Astrocyte (in vitro differentiated cells and primary cell): ENCODE measurements at regions not wholly inside any gene's neighbourhood (a gene's known extent, or its start where the extent isn't known, plus 50 kb on each side); places are given as distances from the start of the nearest gene placed in this dataset.

Source experiments
- DNase-seq: peaks from one replicate; pipeline ENCODE4 v3.0.0-alpha.2; 2010; ENCODE audit warnings: low read depth
- FAIRE-seq: peaks from 2 replicates; lab custom pipeline; 2011; peaks lifted over from hg19 to GRCh38; lab: Jason Lieb, UNC
- H2AFZ ChIP-seq: 2 replicates; pipeline ENCODE4 v1.6.0; 2012; ENCODE audit warnings: low read depth, low read length, inconsistent platforms
- H3K27ac ChIP-seq: 2 replicates; pipeline ENCODE4 v1.5.1; 2011; ENCODE audit warnings: low read depth, low read length, inconsistent platforms
- H3K27me3 ChIP-seq: 2 replicates; pipeline ENCODE4 v1.6.0; 2011; ENCODE audit warnings: low read length, inconsistent platforms; ENCODE audit not compliant: insufficient read depth
- H3K36me3 ChIP-seq: 2 replicates; pipeline ENCODE4 v1.5.1; 2011; ENCODE audit warnings: low read length, inconsistent platforms; ENCODE audit not compliant: insufficient read depth
- H3K4me1 ChIP-seq: 2 replicates; pipeline ENCODE4 v1.5.1; 2011; ENCODE audit warnings: low read length, inconsistent platforms; ENCODE audit not compliant: insufficient read depth
- H3K4me2 ChIP-seq: 2 replicates; pipeline ENCODE4 v1.6.0; 2012; ENCODE audit warnings: low read length, inconsistent platforms
- H3K4me3 ChIP-seq: 2 replicates; pipeline ENCODE4 v1.5.1; 2011; ENCODE audit warnings: low read depth, mild to moderate bottlenecking, low read length, inconsistent platforms; ENCODE audit not compliant: insufficient read depth
- H3K79me2 ChIP-seq: 2 replicates; pipeline ENCODE4 v1.6.0; 2012; ENCODE audit warnings: mild to moderate bottlenecking, low read length, inconsistent platforms; ENCODE audit not compliant: insufficient read depth
- H3K9ac ChIP-seq: 2 replicates; pipeline ENCODE4 v1.6.0; 2012; ENCODE audit warnings: mild to moderate bottlenecking, low read length, inconsistent platforms
- H3K9me3 ChIP-seq: 2 replicates; pipeline ENCODE4 v1.5.1; 2012; ENCODE audit warnings: low read depth, mild to moderate bottlenecking, low read length, inconsistent platforms; ENCODE audit not compliant: insufficient read depth
- H4K20me1 ChIP-seq: 2 replicates; pipeline ENCODE4 v1.6.0; 2012; ENCODE audit warnings: low read length, inconsistent platforms; ENCODE audit not compliant: insufficient read depth
- H3K27ac Mint-ChIP-seq: one replicate; pipeline ENCODE4 v1.8.0; 2021; ENCODE audit warnings: mild to moderate bottlenecking, mixed read lengths; ENCODE audit not compliant: unreplicated experiment
- H3K27me3 Mint-ChIP-seq: one replicate; pipeline ENCODE4 v1.8.0; 2021; ENCODE audit warnings: low read depth, mixed read lengths; ENCODE audit not compliant: unreplicated experiment
- H3K36me3 Mint-ChIP-seq: one replicate; pipeline ENCODE4 v1.8.0; 2021; ENCODE audit warnings: low read depth, mixed read lengths; ENCODE audit not compliant: unreplicated experiment
- H3K4me1 Mint-ChIP-seq: one replicate; pipeline ENCODE4 v1.8.0; 2021; ENCODE audit warnings: low read depth, mixed read lengths; ENCODE audit not compliant: unreplicated experiment
- H3K4me3 Mint-ChIP-seq: one replicate; pipeline ENCODE4 v1.8.0; 2021; ENCODE audit warnings: mild to moderate bottlenecking, moderate library complexity, mixed read lengths; ENCODE audit not compliant: unreplicated experiment
- H3K9me3 Mint-ChIP-seq: one replicate; pipeline ENCODE4 v1.8.0; 2021; ENCODE audit warnings: mild to moderate bottlenecking, mixed read lengths; ENCODE audit not compliant: unreplicated experiment
- CTCF ChIP-seq: IDR thresholded peaks from 2 replicates; pipeline ENCODE4 v1.5.1; 2011; ENCODE audit warnings: low read depth, mild to moderate bottlenecking, inconsistent platforms, low read length, moderate library complexity; ENCODE audit not compliant: insufficient read depth
- EZH2 ChIP-seq: IDR thresholded peaks from 2 replicates; pipeline ENCODE4 v1.6.1; 2012; ENCODE audit warnings: mild to moderate bottlenecking, low read length, inconsistent platforms; ENCODE audit not compliant: insufficient read depth

- Mint-ChIP-seq H3K4me1 (no peaks in the 10 kb centered on the region), H3K9me3 (no peaks in the 10 kb centered on the region), H3K27me3 (peaks cover 6% of the 10 kb centered on the region), H3K27ac (no peak overlapping the region), H3K4me3 (no peak overlapping the region), H3K36me3 (no peaks in the 10 kb centered on the region)
- no peak for FAIRE-seq
- H3K9ac ChIP-seq, result no peak overlapping the region
- H4K20me1 ChIP-seq, result no peaks in the 10 kb centered on the region
- no peaks in the 10 kb centered on the region for H3K4me1 ChIP-seq
- H3K4me2 ChIP-seq, result no peak overlapping the region
- no peak overlapping the region for H2AFZ ChIP-seq
- H3K27ac ChIP-seq, result no peak overlapping the region
- no peaks in the 10 kb centered on the region for H3K36me3 ChIP-seq
- TF ChIP-seq EZH2, result no peak
- no peak for TF ChIP-seq CTCF
- no peaks in the 10 kb centered on the region for H3K79me2 ChIP-seq
- DNase-seq, result no peak
- H3K4me3 ChIP-seq, result no peak overlapping the region
- H3K9me3 ChIP-seq, result peaks cover 4% of the 10 kb centered on the region
- no peaks in the 10 kb centered on the region for H3K27me3 ChIP-seq
Measured at GRCh38 chr20:19025430-19026120, 186.9 kb upstream of the SLC24A3 start.

DNA sequence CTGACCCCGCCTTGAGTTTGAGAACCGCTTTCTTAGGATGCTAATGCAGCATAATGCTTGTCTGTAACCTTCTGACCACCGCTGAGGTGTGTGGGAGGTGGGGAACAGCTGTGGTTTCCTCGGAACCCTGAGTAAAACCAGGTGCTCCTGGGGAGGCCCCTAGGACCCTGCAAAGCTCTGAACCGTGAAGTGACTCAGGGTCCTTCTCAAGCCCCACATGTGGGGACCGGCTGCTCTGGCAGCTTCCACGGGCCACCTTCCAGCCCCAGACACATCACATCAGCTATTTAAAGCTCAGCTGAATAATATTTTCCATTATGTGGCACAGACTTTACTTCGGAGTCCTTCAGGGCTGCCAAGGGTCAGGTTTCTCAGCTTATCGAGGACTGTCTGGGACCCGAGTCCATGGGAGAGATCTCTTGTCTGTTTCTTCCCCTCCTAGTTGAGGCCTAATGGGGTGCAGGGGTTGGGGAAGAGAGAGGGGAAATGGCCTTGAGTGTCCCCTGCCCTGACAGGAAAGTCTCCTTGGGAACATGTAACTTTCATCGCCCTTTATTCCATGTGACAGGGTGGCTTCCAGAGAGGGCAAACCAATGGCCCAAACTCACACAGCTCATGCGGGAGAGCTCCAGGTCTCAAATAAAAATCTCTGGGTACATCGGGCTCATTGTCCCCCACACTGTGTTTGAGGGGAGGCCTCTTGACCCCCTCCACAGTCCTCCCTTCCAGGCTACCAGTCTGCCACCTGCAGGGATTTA, 186.1 kb upstream of the SLC24A3 start:
- Mint-ChIP-seq H3K27me3 (peaks cover 6% of the 10 kb centered on the region), H3K4me1 (no peaks in the 10 kb centered on the region), H3K27ac (no peak overlapping the region), H3K9me3 (no peaks in the 10 kb centered on the region), H3K4me3 (no peak overlapping the region), H3K36me3 (no peaks in the 10 kb centered on the region)
- no peak for FAIRE-seq
- TF ChIP-seq EZH2, result no peak
- TF ChIP-seq CTCF, result no peak
- Histone ChIP-seq H3K4me1 (no peaks in the 10 kb centered on the region), H3K27ac (no peak overlapping the region), H3K4me3 (no peak overlapping the region), H2AFZ (no peak overlapping the region), H3K4me2 (no peak overlapping the region), H3K9ac (no peak overlapping the region), H4K20me1 (no peaks in the 10 kb centered on the region), H3K27me3 (no peaks in the 10 kb centered on the region), H3K36me3 (no peaks in the 10 kb centered on the region), H3K9me3 (peaks cover 4% of the 10 kb centered on the region), H3K79me2 (no peaks in the 10 kb centered on the region)
- DNase-seq, result no peak
